COLO829 (cell line): ENCODE measurements at regions not wholly inside any gene's neighbourhood (a gene's known extent, or its start where the extent isn't known, plus 50 kb on each side); places are given as distances from the start of the nearest gene placed in this dataset.

Experiments
- DNase-seq: peaks from one replicate; pipeline ENCODE4 v3.0.0; 2012; ENCODE audit warnings: low spot score

- DNase-seq: no peak
Measured at GRCh38 chr16:73189136-73189535, 141.2 kb upstream of the ZFHX3 start.

- DNase-seq: no peak
Measured at GRCh38 chr16:73186752-73187601, 139.0 kb upstream of the ZFHX3 start.

GRCh38 chr16:73185737-73186136, 137.8 kb upstream of the ZFHX3 start:
- no peak for DNase-seq

- no peak for DNase-seq
Measured at GRCh38 chr16:73183611-73184092, 135.7 kb upstream of the ZFHX3 start.

GRCh38 chr16:73179705-73180331, 131.9 kb upstream of the ZFHX3 start:
- DNase-seq: no peak

GRCh38 chr16:73177729-73178295, 129.9 kb upstream of the ZFHX3 start:
- no peak for DNase-seq

GRCh38 chr16:73176577-73177013, 128.7 kb upstream of the ZFHX3 start:
- DNase-seq: no peak

- DNase-seq: no peak
Measured at GRCh38 chr16:73172973-73173709, 125.2 kb upstream of the ZFHX3 start.

GRCh38 chr16:73172241-73172972, 124.5 kb upstream of the ZFHX3 start:
- DNase-seq: peak; percentile 85

GRCh38 chr16:73171901-73172240, 123.9 kb upstream of the ZFHX3 start:
- no peak for DNase-seq

- DNase-seq: no peak
Measured at GRCh38 chr16:73171380-73171779, 123.5 kb upstream of the ZFHX3 start.

GRCh38 chr16:73170612-73171038, 122.7 kb upstream of the ZFHX3 start:
- no peak for DNase-seq

GRCh38 chr16:73166947-73167550, 119.1 kb upstream of the ZFHX3 start:
- DNase-seq: no peak

GRCh38 chr16:73166441-73166851, 118.5 kb upstream of the ZFHX3 start:
- DNase-seq: no peak

- DNase-seq: no peak
Measured at GRCh38 chr16:73163238-73163815, 115.4 kb upstream of the ZFHX3 start.

GRCh38 chr16:73161977-73162376, 114.0 kb upstream of the ZFHX3 start:
- DNase-seq: no peak

GRCh38 chr16:73159296-73159695, 111.4 kb upstream of the ZFHX3 start:
- no peak for DNase-seq

GRCh38 chr16:73157861-73158260, 109.9 kb upstream of the ZFHX3 start:
- DNase-seq: no peak

- DNase-seq: no peak
Measured at GRCh38 chr16:73154063-73154870, 106.3 kb upstream of the ZFHX3 start.
